ENCODE measurements at regions not wholly inside any gene's neighbourhood (a gene's known extent, or its start where the extent isn't known, plus 50 kb on each side); places are given as distances from the start of the nearest gene placed in this dataset.
"Not testable (repeated sequence)": the region's sequence is repeated elsewhere in the genome, so short reads cannot be mapped to it uniquely, and the experiment has no call there.

DNA sequence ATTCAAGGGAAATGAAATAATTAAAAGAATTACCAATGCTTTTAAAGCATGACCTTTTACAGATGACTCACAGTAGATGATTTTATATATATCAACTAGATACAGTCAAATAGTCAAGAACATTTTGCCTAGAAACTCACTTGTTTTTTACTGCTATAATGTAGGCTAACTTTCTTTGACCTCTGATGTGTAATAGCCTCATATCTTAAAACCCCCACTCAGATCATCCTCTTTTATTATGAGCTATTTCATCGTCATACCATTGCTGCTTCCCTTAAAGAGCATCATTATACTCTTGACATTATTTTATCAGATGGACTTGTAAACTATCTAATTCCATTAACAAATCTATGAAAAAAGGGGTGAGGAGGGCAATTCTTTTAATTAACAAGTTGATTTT is 355.9 kb upstream of the AGA start:
- WGBS = 0% methylated on average over 1 of the region's 1 CpG
- no peaks in the 10 kb centered on the region for H3K36me3 ChIP-seq (ENCODE audit: insufficient read depth, low read length)
- H3K9ac ChIP-seq (ENCODE audit: low read depth, low read length) = no peak overlapping the region
- H3K4me1 ChIP-seq (ENCODE audit: insufficient read depth, low read length) = no peaks in the 10 kb centered on the region; the same call in 1 of the 2 replicates
- H3K4me3 ChIP-seq (ENCODE audit: low read length) = no peak overlapping the region
- no peak overlapping the region for H3K27ac ChIP-seq (ENCODE audit: low read depth, low read length)
- H3K27me3 ChIP-seq (ENCODE audit: insufficient read depth, low read length) = no peaks in the 10 kb centered on the region
- no peaks in the 10 kb centered on the region for H3K9me3 ChIP-seq (ENCODE audit: insufficient read depth, low read depth, low read length)

DNA sequence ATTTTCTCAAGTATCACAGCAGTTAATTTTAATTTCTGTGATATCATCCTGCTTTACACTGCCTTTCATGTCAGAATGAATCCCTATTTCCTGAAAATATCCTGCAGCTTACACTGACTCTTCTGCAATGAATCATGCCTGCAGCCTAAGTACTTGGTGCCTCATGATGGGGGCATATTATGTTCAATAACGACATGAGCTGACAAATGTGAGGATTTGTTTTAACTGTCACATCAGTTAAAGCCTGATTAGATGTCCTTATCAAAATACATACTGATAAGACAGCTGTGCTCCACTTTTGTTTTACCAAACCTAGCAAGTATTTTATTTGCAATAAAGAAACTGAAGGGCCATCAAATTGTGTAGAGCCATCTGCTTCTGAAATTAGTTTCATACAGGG is 359.9 kb upstream of the AGA start:
- Histone ChIP-seq H3K27ac (ENCODE audit: low read depth, low read length) (no peak overlapping the region), H3K9me3 (ENCODE audit: insufficient read depth, low read depth, low read length) (no peaks in the 10 kb centered on the region), H3K36me3 (ENCODE audit: insufficient read depth, low read length) (no peaks in the 10 kb centered on the region), H3K27me3 (ENCODE audit: insufficient read depth, low read length) (no peaks in the 10 kb centered on the region), H3K4me1 (ENCODE audit: insufficient read depth, low read length) (no peaks in the 10 kb centered on the region; the same call in 1 of the 2 replicates), H3K9ac (ENCODE audit: low read depth, low read length) (no peak overlapping the region), H3K4me3 (ENCODE audit: low read length) (no peak overlapping the region)
- WGBS = 94% methylated on average over 1 of the region's 1 CpG

DNA sequence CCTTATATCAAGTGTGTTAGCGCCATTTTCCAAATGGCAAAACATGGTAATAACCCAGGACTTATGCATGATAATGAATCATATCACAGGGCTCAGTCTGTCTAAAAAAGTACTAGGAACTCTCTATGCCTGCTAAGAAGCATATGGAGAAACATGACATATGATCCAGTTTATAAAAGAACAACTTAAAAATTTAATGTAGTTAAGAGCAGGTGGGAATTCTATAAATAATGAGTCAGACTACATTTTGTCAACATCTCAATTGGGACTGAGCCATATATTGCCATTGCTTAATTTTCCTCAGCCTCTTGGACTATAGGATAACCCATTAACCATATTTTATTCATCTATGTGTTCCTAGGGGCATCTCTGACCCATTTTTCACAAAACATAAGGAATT is 360.4 kb upstream of the AGA start:
- Histone ChIP-seq H3K27ac (ENCODE audit: low read depth, low read length) (no peak overlapping the region), H3K9ac (ENCODE audit: low read depth, low read length) (no peak overlapping the region), H3K9me3 (ENCODE audit: insufficient read depth, low read depth, low read length) (no peaks in the 10 kb centered on the region), H3K27me3 (ENCODE audit: insufficient read depth, low read length) (no peaks in the 10 kb centered on the region), H3K4me3 (ENCODE audit: low read length) (no peak overlapping the region), H3K36me3 (ENCODE audit: insufficient read depth, low read length) (no peaks in the 10 kb centered on the region), H3K4me1 (ENCODE audit: insufficient read depth, low read length) (no peaks in the 10 kb centered on the region)
- WGBS = 95% methylated on average over 1 of the region's 1 CpG

DNA sequence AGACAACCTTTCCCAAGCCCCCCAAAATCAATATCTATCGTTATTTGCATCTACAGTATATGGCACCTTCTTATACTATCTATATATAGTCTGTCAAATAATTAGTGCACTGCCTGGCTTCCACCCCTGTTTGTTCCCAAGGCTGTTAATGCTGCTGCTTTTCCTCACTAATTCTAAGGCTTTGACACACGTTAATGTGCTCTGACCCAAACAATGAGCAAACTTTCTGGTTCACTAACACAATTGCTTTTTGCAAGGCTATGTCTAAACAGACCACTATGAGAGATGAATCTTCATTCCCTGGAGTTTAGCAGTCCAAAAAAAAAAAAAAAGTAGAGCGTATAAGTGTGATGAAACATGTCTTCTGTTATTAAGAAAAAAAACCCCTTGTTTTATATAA is 360.9 kb upstream of the AGA start:
- Histone ChIP-seq H3K36me3 (ENCODE audit: insufficient read depth, low read length) (no peaks in the 10 kb centered on the region), H3K27ac (ENCODE audit: low read depth, low read length) (no peak overlapping the region), H3K4me1 (ENCODE audit: insufficient read depth, low read length) (no peaks in the 10 kb centered on the region), H3K4me3 (ENCODE audit: low read length) (no peak overlapping the region), H3K9ac (ENCODE audit: low read depth, low read length) (no peak overlapping the region), H3K9me3 (ENCODE audit: insufficient read depth, low read depth, low read length) (no peaks in the 10 kb centered on the region), H3K27me3 (ENCODE audit: insufficient read depth, low read length) (no peaks in the 10 kb centered on the region)
- 76% methylated on average over 2 of the region's 3 CpGs for WGBS

DNA sequence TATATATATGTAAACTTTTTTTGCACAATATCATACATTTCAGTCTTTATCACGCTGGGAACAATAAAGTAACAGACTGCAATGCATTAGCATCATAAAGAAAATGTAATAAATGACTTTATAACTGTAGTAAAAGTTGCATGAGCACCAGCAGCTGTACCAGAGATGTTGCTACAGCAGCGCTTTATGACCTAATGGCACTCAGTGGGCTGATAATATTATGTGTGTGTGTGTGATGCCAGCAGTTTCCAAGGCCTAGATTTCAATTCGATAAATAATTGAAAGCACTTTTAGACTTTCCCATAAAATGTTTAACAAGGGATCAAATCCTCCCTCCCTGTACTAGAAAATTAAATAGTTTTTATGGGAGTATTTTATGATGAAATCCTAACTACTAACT is 367.6 kb upstream of the AGA start:
- Histone ChIP-seq H3K9me3 (ENCODE audit: insufficient read depth, low read depth, low read length) (no peaks in the 10 kb centered on the region), H3K4me3 (ENCODE audit: low read length) (no peak overlapping the region), H3K4me1 (ENCODE audit: insufficient read depth, low read length) (no peaks in the 10 kb centered on the region), H3K27me3 (ENCODE audit: insufficient read depth, low read length) (no peaks in the 10 kb centered on the region), H3K9ac (ENCODE audit: low read depth, low read length) (no peak overlapping the region), H3K36me3 (ENCODE audit: insufficient read depth, low read length) (no peaks in the 10 kb centered on the region), H3K27ac (ENCODE audit: low read depth, low read length) (no peak overlapping the region)
- WGBS = 91% methylated on average over 2 of the region's 3 CpGs

DNA sequence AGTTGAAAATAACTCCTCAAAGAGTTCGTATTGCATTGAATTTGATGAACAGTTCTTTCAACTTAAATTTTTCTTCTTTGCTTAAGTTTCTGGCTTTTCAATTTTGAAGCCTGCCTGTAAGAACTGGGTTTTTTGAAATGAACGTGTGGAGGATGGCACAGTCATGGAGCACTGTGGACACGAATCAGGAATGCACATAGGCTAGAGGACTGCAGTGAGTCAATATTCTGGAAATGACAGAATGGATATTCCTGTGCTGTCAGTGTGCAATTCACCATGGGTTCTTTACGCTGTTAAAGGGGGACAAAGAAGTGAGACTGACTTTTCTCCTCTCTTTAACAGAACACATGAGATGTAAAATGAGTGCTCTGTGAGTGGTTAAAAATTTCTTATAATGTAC is 368.0 kb upstream of the AGA start:
- Histone ChIP-seq H3K4me3 (ENCODE audit: low read length) (no peak overlapping the region), H3K36me3 (ENCODE audit: insufficient read depth, low read length) (no peaks in the 10 kb centered on the region), H3K4me1 (ENCODE audit: insufficient read depth, low read length) (no peaks in the 10 kb centered on the region), H3K9ac (ENCODE audit: low read depth, low read length) (no peak overlapping the region), H3K27me3 (ENCODE audit: insufficient read depth, low read length) (no peaks in the 10 kb centered on the region), H3K9me3 (ENCODE audit: insufficient read depth, low read depth, low read length) (no peaks in the 10 kb centered on the region), H3K27ac (ENCODE audit: low read depth, low read length) (no peak overlapping the region)
- 92% methylated on average over 4 of the region's 4 CpGs for WGBS

DNA sequence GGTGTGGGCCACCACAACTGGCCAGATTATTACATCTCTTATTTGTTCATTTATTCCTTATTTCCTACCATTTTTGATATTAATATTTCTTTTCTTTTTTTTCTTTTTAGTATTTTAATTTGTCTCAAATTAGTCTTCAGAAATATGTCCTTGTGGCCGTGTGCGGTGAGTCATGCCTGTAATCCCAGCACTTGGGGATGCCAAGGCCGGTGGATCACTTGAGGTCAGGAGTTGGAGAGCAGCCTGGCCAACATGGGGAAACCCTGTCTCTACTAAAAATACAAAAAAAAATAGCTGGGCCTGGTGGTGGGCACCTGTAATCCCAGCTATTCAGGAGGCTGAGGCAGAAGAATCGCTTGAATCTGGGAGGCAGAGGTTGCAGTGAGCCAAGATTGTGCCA is 376.2 kb upstream of the AGA start:
- not testable (repeated sequence) for H3K27ac ChIP-seq (ENCODE audit: low read depth, low read length); H3K4me1 ChIP-seq (ENCODE audit: insufficient read depth, low read length); H3K36me3 ChIP-seq (ENCODE audit: insufficient read depth, low read length); H3K4me3 ChIP-seq (ENCODE audit: low read length); H3K9me3 ChIP-seq (ENCODE audit: insufficient read depth, low read depth, low read length); H3K27me3 ChIP-seq (ENCODE audit: insufficient read depth, low read length); H3K9ac ChIP-seq (ENCODE audit: low read depth, low read length)
- WGBS = 98% methylated on average over 4 of the region's 4 CpGs

DNA sequence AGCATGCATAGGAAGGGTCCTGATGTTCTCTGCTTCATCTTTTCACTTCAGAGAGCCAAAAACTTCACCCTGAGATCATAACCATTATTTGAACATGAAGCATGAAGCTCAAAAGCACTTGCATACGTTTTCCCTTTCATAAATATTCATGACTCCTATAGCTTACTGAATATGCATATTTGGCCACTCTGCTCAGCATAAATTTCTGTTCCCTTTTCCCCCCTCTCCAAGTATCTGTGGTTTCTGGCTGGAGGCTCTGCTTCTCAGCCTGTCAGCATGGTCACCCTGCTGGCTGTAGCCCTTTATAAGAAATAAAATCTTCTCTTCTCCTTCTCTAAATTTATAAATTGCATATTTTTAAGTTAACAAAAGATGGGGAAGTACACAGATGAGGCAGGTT is 384.7 kb upstream of the AGA start:
- H3K9ac ChIP-seq (ENCODE audit: low read depth, low read length) = no peak overlapping the region
- 0 out of 2 replicates have a peak, but pooled peaks cover 4% of the 10 kb centered on the region for H3K9me3 ChIP-seq (ENCODE audit: insufficient read depth, low read depth, low read length)
- no peaks in the 10 kb centered on the region for H3K36me3 ChIP-seq (ENCODE audit: insufficient read depth, low read length)
- H3K27ac ChIP-seq (ENCODE audit: low read depth, low read length) = no peak overlapping the region
- H3K27me3 ChIP-seq (ENCODE audit: insufficient read depth, low read length) = no peaks in the 10 kb centered on the region
- no peaks in the 10 kb centered on the region for H3K4me1 ChIP-seq (ENCODE audit: insufficient read depth, low read length)
- 64% methylated on average over 1 of the region's 1 CpG for WGBS
- H3K4me3 ChIP-seq (ENCODE audit: low read length) = no peak overlapping the region

DNA sequence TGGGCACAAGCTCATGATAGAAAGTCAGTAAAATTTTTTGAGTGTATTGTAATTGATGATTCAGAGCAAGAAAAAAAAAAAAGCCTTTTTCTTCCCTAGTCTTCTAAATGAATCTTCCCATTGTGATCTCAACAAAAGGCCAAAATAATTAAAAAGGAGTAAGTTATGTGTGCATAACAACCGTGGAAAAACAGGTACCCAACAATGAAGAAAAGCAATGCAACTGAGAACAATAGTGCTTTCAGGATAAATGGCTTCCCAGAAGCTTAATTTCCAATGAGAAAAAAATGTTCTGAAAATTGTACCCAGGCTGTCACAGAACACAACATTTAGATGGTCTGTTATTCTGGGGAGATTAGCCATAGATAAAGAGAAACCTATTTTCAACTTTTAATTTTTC is 399.0 kb upstream of the AGA start:
- Histone ChIP-seq H3K9ac (ENCODE audit: low read depth, low read length) (no peak overlapping the region), H3K4me1 (ENCODE audit: insufficient read depth, low read length) (peaks cover 5% of the 10 kb centered on the region; the same call in 1 of the 2 replicates), H3K27ac (ENCODE audit: low read depth, low read length) (no peak overlapping the region), H3K27me3 (ENCODE audit: insufficient read depth, low read length) (no peaks in the 10 kb centered on the region), H3K9me3 (ENCODE audit: insufficient read depth, low read depth, low read length) (no peaks in the 10 kb centered on the region), H3K36me3 (ENCODE audit: insufficient read depth, low read length) (no peaks in the 10 kb centered on the region), H3K4me3 (ENCODE audit: low read length) (no peak overlapping the region)
- 58% methylated on average over 1 of the region's 1 CpG for WGBS

DNA sequence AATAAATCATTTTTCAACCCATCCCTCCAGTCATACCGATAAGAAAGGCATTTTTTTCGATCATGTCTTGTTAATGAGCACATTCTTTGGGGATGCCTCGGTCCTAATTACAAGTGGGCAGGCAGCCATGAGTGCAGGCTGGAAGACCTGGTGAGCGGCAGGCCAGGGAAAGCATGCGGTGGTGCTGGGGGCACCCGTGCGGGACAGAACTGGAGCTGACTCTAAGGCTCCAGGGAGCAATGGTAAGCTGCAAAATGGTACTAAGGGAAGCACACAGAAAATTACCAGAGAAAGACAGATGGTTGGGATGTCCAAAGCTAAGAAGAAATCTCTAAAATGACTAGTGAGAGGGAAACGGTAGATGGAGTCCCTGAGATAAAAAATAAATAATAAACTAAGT is 411.0 kb upstream of the AGA start:
- no peak overlapping the region for H3K9ac ChIP-seq (ENCODE audit: low read depth, low read length)
- no peak overlapping the region for H3K4me3 ChIP-seq (ENCODE audit: low read length)
- H3K4me1 ChIP-seq (ENCODE audit: insufficient read depth, low read length) = peaks cover 21% of the 10 kb centered on the region
- no peak overlapping the region for H3K27ac ChIP-seq (ENCODE audit: low read depth, low read length)
- H3K36me3 ChIP-seq (ENCODE audit: insufficient read depth, low read length) = no peaks in the 10 kb centered on the region
- H3K9me3 ChIP-seq (ENCODE audit: insufficient read depth, low read depth, low read length) = peaks cover 15% of the 10 kb centered on the region; the same call in 1 of the 2 replicates
- H3K27me3 ChIP-seq (ENCODE audit: insufficient read depth, low read length) = no peaks in the 10 kb centered on the region
- 97% methylated on average over 8 of the region's 8 CpGs for WGBS

DNA sequence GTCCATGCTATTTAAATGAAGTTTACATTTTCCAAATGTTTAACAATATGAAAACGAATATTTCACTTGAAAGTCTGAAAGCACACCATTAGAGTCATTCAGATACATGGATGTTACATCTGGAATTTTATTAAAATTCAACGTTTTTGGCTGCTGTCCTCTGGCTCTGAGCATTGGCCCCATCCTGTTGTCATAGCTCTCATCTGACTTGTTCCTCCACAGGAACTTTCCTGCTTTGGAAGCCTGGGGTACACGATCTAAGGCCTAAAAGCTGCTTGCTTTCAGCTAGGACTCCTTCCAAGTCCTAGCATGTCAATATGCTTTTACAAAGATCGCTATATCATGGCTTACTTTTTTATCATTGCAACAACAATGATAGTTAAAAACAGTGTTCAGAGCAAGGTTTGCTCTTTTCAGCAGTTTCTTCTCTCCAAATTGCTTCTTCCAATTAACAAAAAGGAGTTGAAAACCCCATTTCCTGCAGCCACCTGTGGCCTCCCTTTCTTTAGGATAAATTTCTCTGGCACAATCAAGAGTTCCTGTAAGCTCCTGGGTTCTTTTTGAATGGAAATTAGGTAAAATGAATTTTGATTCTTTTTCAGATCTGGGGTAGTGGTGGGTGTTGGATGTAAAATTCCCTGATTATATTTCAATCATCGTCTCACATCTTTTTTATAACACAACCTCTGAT is 413.4 kb upstream of the AGA start:
- Histone ChIP-seq H3K9me3 (ENCODE audit: insufficient read depth, low read depth, low read length) (no peaks in the 10 kb centered on the region), H3K4me1 (ENCODE audit: insufficient read depth, low read length) (peaks cover 21% of the 10 kb centered on the region), H3K9ac (ENCODE audit: low read depth, low read length) (peak overlapping the region; percentile 41; the same call in 1 of the 2 replicates), H3K36me3 (ENCODE audit: insufficient read depth, low read length) (no peaks in the 10 kb centered on the region), H3K27me3 (ENCODE audit: insufficient read depth, low read length) (no peaks in the 10 kb centered on the region), H3K4me3 (ENCODE audit: low read length) (no peak overlapping the region), H3K27ac (ENCODE audit: low read depth, low read length) (peak overlapping the region; percentile 38)
- WGBS = 81% methylated on average over 4 of the region's 5 CpGs

DNA sequence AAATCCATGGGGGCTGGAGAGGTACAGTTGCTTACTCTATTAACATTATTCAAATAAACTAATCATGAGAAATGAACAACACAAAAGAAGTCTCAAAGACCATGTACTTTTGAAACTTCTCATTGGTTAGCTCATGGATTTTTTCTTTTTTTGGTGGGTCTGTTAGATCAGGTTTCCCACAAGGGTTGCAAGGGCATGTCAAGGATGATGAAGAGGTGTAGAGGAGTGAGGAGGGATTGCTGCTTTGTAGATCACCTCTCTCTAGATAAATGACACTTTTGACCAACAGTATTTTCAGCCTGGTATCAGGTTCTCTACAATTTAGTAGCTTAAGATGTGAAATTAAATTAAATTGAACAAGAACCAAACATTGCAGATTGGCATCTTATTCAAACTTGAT is 417.9 kb upstream of the AGA start:
- Histone ChIP-seq H3K4me1 (ENCODE audit: insufficient read depth, low read length) (peaks cover 17% of the 10 kb centered on the region), H3K9ac (ENCODE audit: low read depth, low read length) (no peak overlapping the region), H3K27ac (ENCODE audit: low read depth, low read length) (no peak overlapping the region), H3K36me3 (ENCODE audit: insufficient read depth, low read length) (no peaks in the 10 kb centered on the region), H3K9me3 (ENCODE audit: insufficient read depth, low read depth, low read length) (no peaks in the 10 kb centered on the region), H3K4me3 (ENCODE audit: low read length) (no peak overlapping the region), H3K27me3 (ENCODE audit: insufficient read depth, low read length) (no peaks in the 10 kb centered on the region)

Data from HUES64 (cell line).